ENCODE measurements at regions not wholly inside any gene's neighbourhood (a gene's known extent, or its start where the extent isn't known, plus 50 kb on each side); places are given as distances from the start of the nearest gene placed in this dataset.

DNA sequence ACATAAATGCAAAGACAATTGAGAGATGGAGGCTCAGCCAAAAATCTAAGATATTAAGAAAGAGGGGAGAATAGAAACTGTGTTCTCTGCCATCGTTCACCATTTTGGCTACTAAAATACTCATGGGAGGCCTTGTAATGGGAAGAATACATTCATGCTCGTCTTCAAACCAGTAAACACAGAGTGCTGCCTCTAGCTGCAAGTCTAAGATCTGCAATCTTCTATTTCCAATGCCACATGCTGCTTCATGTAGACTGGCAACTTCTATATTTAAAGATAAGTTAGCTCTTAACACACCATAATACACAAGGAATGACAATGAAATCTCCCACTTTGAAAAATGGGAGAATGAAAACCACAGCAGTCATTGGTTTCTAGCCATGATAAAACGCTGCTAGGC, 387.3 kb downstream of the HS3ST3B1 start:
- intact Hi-C loops (cut with micrococcal nuclease) (no loop called here), in situ Hi-C loops (cut with MboI) (no loop called here)
- no peaks in the 10 kb centered on the region for H3K27me3 ChIP-seq (ENCODE audit: control insufficient read depth in 2 of 2, insufficient read depth in 2 of 2, low read length in 2 of 2)
- no peak overlapping the region for H3K4me2 ChIP-seq (ENCODE audit: insufficient read depth, low read length)
- no peaks in the 10 kb centered on the region for H3K9me3 ChIP-seq (replicated peaks; ENCODE audit: control insufficient read depth, insufficient read depth, low read depth, low read length)
- no peaks in the 10 kb centered on the region for H3K4me1 ChIP-seq (replicated peaks in 1 of 2; ENCODE audit: control insufficient read depth in 2 of 2, insufficient read depth in 2 of 2, low read length in 2 of 2)
- no peak overlapping the region for H2AFZ ChIP-seq (ENCODE audit: low read depth, low read length)
- TF ChIP-seq, protein P1, sequence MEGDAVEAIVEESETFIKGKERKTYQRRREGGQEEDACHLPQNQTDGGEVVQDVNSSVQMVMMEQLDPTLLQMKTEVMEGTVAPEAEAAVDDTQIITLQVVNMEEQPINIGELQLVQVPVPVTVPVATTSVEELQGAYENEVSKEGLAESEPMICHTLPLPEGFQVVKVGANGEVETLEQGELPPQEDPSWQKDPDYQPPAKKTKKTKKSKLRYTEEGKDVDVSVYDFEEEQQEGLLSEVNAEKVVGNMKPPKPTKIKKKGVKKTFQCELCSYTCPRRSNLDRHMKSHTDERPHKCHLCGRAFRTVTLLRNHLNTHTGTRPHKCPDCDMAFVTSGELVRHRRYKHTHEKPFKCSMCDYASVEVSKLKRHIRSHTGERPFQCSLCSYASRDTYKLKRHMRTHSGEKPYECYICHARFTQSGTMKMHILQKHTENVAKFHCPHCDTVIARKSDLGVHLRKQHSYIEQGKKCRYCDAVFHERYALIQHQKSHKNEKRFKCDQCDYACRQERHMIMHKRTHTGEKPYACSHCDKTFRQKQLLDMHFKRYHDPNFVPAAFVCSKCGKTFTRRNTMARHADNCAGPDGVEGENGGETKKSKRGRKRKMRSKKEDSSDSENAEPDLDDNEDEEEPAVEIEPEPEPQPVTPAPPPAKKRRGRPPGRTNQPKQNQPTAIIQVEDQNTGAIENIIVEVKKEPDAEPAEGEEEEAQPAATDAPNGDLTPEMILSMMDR (IDR thresholded peaks at IDR 0.05 in 2 of 3, conservative IDR thresholded peaks at IDR 0.05 in 1 of 3; ENCODE audit: insufficient read depth in 2 of 3, low read depth in 1 of 3, low read length in 3 of 3), result peak in 2 of 3 experiments; percentile 8 to 19; a peak in 1 of 6 replicates
- TF ChIP-seq KAT2B (IDR thresholded peaks at IDR 0.05; ENCODE audit: low read depth, low read length), result no peak
- no peak overlapping the region for H3K4me3 ChIP-seq
- H3K9ac ChIP-seq (ENCODE audit: insufficient read depth in 1 of 2, low read depth in 2 of 2, low read length in 2 of 2), result no peak overlapping the region
- no peaks in the 10 kb centered on the region for H3K9me1 ChIP-seq (ENCODE audit: control insufficient read depth, insufficient read depth, low read length)
- no peaks in the 10 kb centered on the region for H3K36me3 ChIP-seq (ENCODE audit: control insufficient read depth, insufficient read depth, low read length)
- DNase-seq (ENCODE audit: extremely low read depth in 1 of 4, low spot score in 3 of 4) (no peak), FAIRE-seq (peak; percentile 6), ATAC-seq (no peak)
- CTCF ChIA-PET (ENCODE audit: low intra/inter-chr PET ratio), result no interaction called here
- POLR2A ChIA-PET, result no interaction called here
- no peaks in the 10 kb centered on the region for H3K79me2 ChIP-seq (ENCODE audit: control insufficient read depth, insufficient read depth, low read length)
- no peak overlapping the region for H3K27ac ChIP-seq (ENCODE audit: extremely low read depth, low read depth, low read length)
- no TSS peak for BruUV-seq (replicated peaks)
- WGBS (ENCODE audit: insufficient coverage, low coverage, missing lambda C conversion rate), result 4% methylated on average over 3 of the region's 3 CpGs
- H4K20me1 ChIP-seq (replicated peaks; ENCODE audit: control insufficient read depth, insufficient read depth, low read length), result no peaks in the 10 kb centered on the region

DNA sequence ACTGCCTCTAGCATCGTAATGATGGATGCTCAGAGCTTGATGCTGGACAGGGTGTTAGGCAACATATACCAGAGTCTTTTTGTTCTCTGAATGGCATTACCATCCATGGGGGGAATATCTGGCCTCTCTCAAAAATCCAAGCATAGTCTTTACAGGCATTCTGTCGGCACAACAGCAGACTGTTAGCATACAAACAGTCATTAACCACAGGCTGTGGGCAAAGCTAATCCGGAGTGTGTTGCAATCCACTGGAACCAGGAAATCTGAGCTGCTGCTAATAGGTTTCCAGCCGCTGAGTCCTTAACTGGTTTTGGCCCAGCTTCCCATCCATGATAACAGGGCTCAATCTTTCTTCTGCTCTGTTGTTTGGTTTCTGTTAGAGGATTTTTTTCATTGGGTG, 371.9 kb downstream of the HS3ST3B1 start:
- Histone ChIP-seq H3K79me2 (ENCODE audit: control insufficient read depth, insufficient read depth, low read length) (no peaks in the 10 kb centered on the region), H3K27ac (ENCODE audit: extremely low read depth, low read depth, low read length) (no peak overlapping the region), H3K27me3 (ENCODE audit: control insufficient read depth in 2 of 2, insufficient read depth in 2 of 2, low read length in 2 of 2) (no peaks in the 10 kb centered on the region), H3K9me1 (ENCODE audit: control insufficient read depth, insufficient read depth, low read length) (no peaks in the 10 kb centered on the region), H3K4me1 (replicated peaks in 1 of 2; ENCODE audit: control insufficient read depth in 2 of 2, insufficient read depth in 2 of 2, low read length in 2 of 2) (no peaks in the 10 kb centered on the region), H3K9me3 (replicated peaks; ENCODE audit: control insufficient read depth, insufficient read depth, low read depth, low read length) (no peaks in the 10 kb centered on the region), H3K36me3 (ENCODE audit: control insufficient read depth, insufficient read depth, low read length) (no peaks in the 10 kb centered on the region), H2AFZ (ENCODE audit: low read depth, low read length) (no peak overlapping the region), H3K4me2 (ENCODE audit: insufficient read depth, low read length) (no peak overlapping the region), H3K9ac (ENCODE audit: insufficient read depth in 1 of 2, low read depth in 2 of 2, low read length in 2 of 2) (no peak overlapping the region), H3K4me3 (no peak overlapping the region), H4K20me1 (replicated peaks; ENCODE audit: control insufficient read depth, insufficient read depth, low read length) (no peaks in the 10 kb centered on the region)
- ChIA-PET CTCF (ENCODE audit: low intra/inter-chr PET ratio) (no interaction called here), POLR2A (no interaction called here)
- whole genome bisulfite sequencing (ENCODE audit: insufficient coverage, low coverage, missing lambda C conversion rate), result 0% methylated on average over 3 of the region's 4 CpGs
- DNase-seq (ENCODE audit: extremely low read depth in 1 of 4, low spot score in 3 of 4) (no peak), FAIRE-seq (no peak), ATAC-seq (no peak)
- intact Hi-C loops (cut with micrococcal nuclease) (no loop called here), in situ Hi-C loops (cut with MboI) (no loop called here)
- no TSS peak for BruUV-seq (replicated peaks)
- TF ChIP-seq ZBTB7A (IDR thresholded peaks at IDR 0.05; ENCODE audit: borderline replicate concordance, control insufficient read depth, low read depth, low read length) (no peak), STAG1 (CRISPR knock-in tag; IDR thresholded peaks at IDR 0.05; ENCODE audit: borderline replicate concordance) (no peak), ZNF780A (CRISPR knock-in tag; IDR thresholded peaks at IDR 0.05) (no peak), KDM2B (CRISPR knock-in tag; IDR thresholded peaks at IDR 0.05) (no peak)
- TF ChIP-seq, protein P2, sequence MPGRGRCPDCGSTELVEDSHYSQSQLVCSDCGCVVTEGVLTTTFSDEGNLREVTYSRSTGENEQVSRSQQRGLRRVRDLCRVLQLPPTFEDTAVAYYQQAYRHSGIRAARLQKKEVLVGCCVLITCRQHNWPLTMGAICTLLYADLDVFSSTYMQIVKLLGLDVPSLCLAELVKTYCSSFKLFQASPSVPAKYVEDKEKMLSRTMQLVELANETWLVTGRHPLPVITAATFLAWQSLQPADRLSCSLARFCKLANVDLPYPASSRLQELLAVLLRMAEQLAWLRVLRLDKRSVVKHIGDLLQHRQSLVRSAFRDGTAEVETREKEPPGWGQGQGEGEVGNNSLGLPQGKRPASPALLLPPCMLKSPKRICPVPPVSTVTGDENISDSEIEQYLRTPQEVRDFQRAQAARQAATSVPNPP (IDR thresholded peaks at IDR 0.05; ENCODE audit: borderline replicate concordance, insufficient read depth, insufficient read length), result no peak
- TF ChIP-seq, protein P3, sequence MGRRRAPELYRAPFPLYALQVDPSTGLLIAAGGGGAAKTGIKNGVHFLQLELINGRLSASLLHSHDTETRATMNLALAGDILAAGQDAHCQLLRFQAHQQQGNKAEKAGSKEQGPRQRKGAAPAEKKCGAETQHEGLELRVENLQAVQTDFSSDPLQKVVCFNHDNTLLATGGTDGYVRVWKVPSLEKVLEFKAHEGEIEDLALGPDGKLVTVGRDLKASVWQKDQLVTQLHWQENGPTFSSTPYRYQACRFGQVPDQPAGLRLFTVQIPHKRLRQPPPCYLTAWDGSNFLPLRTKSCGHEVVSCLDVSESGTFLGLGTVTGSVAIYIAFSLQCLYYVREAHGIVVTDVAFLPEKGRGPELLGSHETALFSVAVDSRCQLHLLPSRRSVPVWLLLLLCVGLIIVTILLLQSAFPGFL (CRISPR knock-in tag; IDR thresholded peaks at IDR 0.05), result no peak
- TF ChIP-seq, protein P4, sequence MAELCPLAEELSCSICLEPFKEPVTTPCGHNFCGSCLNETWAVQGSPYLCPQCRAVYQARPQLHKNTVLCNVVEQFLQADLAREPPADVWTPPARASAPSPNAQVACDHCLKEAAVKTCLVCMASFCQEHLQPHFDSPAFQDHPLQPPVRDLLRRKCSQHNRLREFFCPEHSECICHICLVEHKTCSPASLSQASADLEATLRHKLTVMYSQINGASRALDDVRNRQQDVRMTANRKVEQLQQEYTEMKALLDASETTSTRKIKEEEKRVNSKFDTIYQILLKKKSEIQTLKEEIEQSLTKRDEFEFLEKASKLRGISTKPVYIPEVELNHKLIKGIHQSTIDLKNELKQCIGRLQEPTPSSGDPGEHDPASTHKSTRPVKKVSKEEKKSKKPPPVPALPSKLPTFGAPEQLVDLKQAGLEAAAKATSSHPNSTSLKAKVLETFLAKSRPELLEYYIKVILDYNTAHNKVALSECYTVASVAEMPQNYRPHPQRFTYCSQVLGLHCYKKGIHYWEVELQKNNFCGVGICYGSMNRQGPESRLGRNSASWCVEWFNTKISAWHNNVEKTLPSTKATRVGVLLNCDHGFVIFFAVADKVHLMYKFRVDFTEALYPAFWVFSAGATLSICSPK (IDR thresholded peaks at IDR 0.05; ENCODE audit: borderline replicate concordance), result no peak
